Activated naive CD4-positive, alpha-beta T cell treated with anti-CD3 and anti-CD28 coated beads for 36 hours (primary cell): ENCODE measurements at regions not wholly inside any gene's neighbourhood (a gene's known extent, or its start where the extent isn't known, plus 50 kb on each side); places are given as distances from the start of the nearest gene placed in this dataset.

Experiments used
- CTCF ChIA-PET: fragments of 350-600 bp; sonication (Branson Sonifier 250); formaldehyde crosslinking; loops from one replicate; lab custom pipeline; 2021; ENCODE audit warnings: antibody characterized with exemption; lab: Charles Lee
- DNase-seq: peaks from one replicate; pipeline ENCODE4 v3.0.0-alpha.2; 2020
- H3K27ac Mint-ChIP-seq: one replicate; pipeline ENCODE4 v1.8.0; 2021; ENCODE audit warnings: mild to moderate bottlenecking, mixed read lengths
- H3K27me3 Mint-ChIP-seq: one replicate; pipeline ENCODE4 v1.8.0; 2021; ENCODE audit warnings: low read depth, mixed read lengths
- H3K36me3 Mint-ChIP-seq: one replicate; pipeline ENCODE4 v1.8.0; 2021; ENCODE audit warnings: low read depth, mixed read lengths
- H3K4me1 Mint-ChIP-seq: one replicate; pipeline ENCODE4 v1.8.0; 2021; ENCODE audit warnings: low read depth, mixed read lengths
- H3K4me3 Mint-ChIP-seq: one replicate; pipeline ENCODE4 v1.8.0; 2021; ENCODE audit warnings: mild to moderate bottlenecking, moderate library complexity, mixed read lengths
- H3K9me3 Mint-ChIP-seq: one replicate; pipeline ENCODE4 v1.8.0; 2021; ENCODE audit warnings: mixed read lengths
- intact Hi-C: fragments of 100-400 bp; cut with micrococcal nuclease; formaldehyde crosslinking; loops from one replicate; pipeline ENCODE4 v1.15.1; 2023

DNA sequence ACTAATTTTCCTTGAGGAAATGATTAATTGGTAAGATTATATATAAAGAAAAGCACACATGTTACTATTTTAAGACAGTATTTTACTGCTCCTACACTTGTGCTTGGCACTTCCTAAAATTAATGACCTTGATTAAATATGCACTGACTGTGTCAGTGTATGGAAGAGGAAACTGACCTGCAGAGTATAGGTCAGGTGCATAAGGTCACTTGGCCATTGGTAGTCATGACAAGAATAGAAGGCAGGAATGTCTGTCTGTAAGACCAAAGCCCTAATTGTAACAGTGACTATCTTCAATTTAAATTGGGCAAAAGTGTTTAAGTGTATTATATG, 128.0 kb upstream of the KCNK2 start:
- H3K27ac Mint-ChIP-seq, result no peak overlapping the region
- H3K4me1 Mint-ChIP-seq, result no peaks in the 10 kb centered on the region
- no peak for DNase-seq
- CTCF ChIA-PET, result no interaction called here
- no peaks in the 10 kb centered on the region for H3K36me3 Mint-ChIP-seq
- H3K4me3 Mint-ChIP-seq, result no peak overlapping the region
- intact Hi-C loops, result no loop called here
- H3K9me3 Mint-ChIP-seq, result no peaks in the 10 kb centered on the region
- peaks cover 18% of the 10 kb centered on the region for H3K27me3 Mint-ChIP-seq

- Mint-ChIP-seq H3K36me3 (no peaks in the 10 kb centered on the region), H3K4me3 (no peak overlapping the region), H3K4me1 (no peaks in the 10 kb centered on the region), H3K9me3 (no peaks in the 10 kb centered on the region), H3K27ac (no peak overlapping the region), H3K27me3 (peaks cover 11% of the 10 kb centered on the region)
- intact Hi-C loops, result no loop called here
- no peak for DNase-seq
- CTCF ChIA-PET, result interaction anchor here (0.6 kb wide), 1 partner anchor 16 kb away, joined by 6 read pairs; no protein-coding TSS in a partner anchor
Observed at GRCh38 chr1:214957330-214958137, 125.0 kb upstream of the KCNK2 start.

- no peaks in the 10 kb centered on the region for H3K36me3 Mint-ChIP-seq
- no peaks in the 10 kb centered on the region for H3K4me1 Mint-ChIP-seq
- intact Hi-C loops, result no loop called here
- peaks cover 8% of the 10 kb centered on the region for H3K27me3 Mint-ChIP-seq
- no peaks in the 10 kb centered on the region for H3K9me3 Mint-ChIP-seq
- no peak for DNase-seq
- H3K27ac Mint-ChIP-seq, result no peak overlapping the region
- no peak overlapping the region for H3K4me3 Mint-ChIP-seq
- CTCF ChIA-PET, result no interaction called here
Observed at GRCh38 chr1:214958486-214958885, 124.1 kb upstream of the KCNK2 start.

- Mint-ChIP-seq H3K27ac (no peak overlapping the region), H3K9me3 (no peaks in the 10 kb centered on the region), H3K36me3 (no peaks in the 10 kb centered on the region), H3K4me1 (no peaks in the 10 kb centered on the region), H3K4me3 (no peak overlapping the region), H3K27me3 (peaks cover 3% of the 10 kb centered on the region)
- CTCF ChIA-PET, result no interaction called here
- intact Hi-C loops, result no loop called here
- DNase-seq, result no peak
Observed at GRCh38 chr1:214966346-214966745, 116.2 kb upstream of the KCNK2 start.

- H3K4me1 Mint-ChIP-seq, result no peaks in the 10 kb centered on the region
- no peaks in the 10 kb centered on the region for H3K36me3 Mint-ChIP-seq
- no peak for DNase-seq
- intact Hi-C loops, result no loop called here
- H3K27me3 Mint-ChIP-seq, result peaks cover 4% of the 10 kb centered on the region
- CTCF ChIA-PET, result no interaction called here
- no peak overlapping the region for H3K4me3 Mint-ChIP-seq
- no peaks in the 10 kb centered on the region for H3K9me3 Mint-ChIP-seq
- H3K27ac Mint-ChIP-seq, result no peak overlapping the region
Observed at GRCh38 chr1:214967865-214968575, 114.5 kb upstream of the KCNK2 start.

DNA sequence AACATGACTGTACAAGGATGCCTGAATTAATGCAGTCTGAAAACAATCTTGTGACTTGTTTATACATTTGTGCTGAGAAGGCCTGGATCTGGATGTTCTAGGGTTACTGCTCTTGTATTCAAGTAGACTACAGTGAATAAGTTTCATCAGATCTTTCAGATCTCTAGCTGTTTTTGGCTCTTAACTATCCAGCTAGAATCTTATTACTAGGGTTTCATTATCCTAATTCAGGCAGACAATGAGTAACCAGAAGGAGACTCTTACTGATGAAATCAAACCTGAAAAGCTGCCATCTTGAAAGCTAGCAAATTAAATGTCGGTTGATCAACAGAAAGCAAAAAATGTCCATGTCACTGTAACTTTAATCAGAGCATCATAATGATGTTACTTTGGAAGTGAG, 112.5 kb upstream of the KCNK2 start:
- H3K4me3 Mint-ChIP-seq, result no peak overlapping the region
- H3K27me3 Mint-ChIP-seq, result peaks cover 9% of the 10 kb centered on the region
- DNase-seq, result no peak
- H3K36me3 Mint-ChIP-seq, result no peaks in the 10 kb centered on the region
- no peaks in the 10 kb centered on the region for H3K9me3 Mint-ChIP-seq
- no peaks in the 10 kb centered on the region for H3K4me1 Mint-ChIP-seq
- intact Hi-C loops, result no loop called here
- H3K27ac Mint-ChIP-seq, result no peak overlapping the region
- CTCF ChIA-PET, result no interaction called here

DNA sequence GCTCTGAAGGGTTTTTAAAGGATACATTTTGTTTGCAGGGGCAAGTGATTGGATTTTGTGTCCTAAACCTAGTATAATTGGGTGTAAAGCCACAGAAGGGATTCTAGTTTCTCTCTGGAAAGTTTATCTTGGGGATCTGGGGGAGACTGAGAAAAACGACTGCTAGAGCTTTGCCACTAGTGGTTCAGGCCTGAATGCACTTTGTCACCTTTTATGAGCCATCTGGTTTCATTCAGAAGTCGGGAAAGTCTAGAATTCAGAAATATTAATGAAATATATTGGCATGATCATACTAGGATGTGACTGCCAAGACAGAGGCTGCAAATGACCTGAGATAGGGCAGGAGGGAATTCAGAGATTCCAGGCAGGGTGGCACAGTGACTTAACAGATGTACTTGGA, 111.5 kb upstream of the KCNK2 start:
- H3K4me3 Mint-ChIP-seq, result no peak overlapping the region
- intact Hi-C loops, result no loop called here
- H3K9me3 Mint-ChIP-seq, result no peaks in the 10 kb centered on the region
- no peak for DNase-seq
- CTCF ChIA-PET, result no interaction called here
- H3K27me3 Mint-ChIP-seq, result peaks cover 10% of the 10 kb centered on the region
- H3K36me3 Mint-ChIP-seq, result no peaks in the 10 kb centered on the region
- no peaks in the 10 kb centered on the region for H3K4me1 Mint-ChIP-seq
- no peak overlapping the region for H3K27ac Mint-ChIP-seq

DNA sequence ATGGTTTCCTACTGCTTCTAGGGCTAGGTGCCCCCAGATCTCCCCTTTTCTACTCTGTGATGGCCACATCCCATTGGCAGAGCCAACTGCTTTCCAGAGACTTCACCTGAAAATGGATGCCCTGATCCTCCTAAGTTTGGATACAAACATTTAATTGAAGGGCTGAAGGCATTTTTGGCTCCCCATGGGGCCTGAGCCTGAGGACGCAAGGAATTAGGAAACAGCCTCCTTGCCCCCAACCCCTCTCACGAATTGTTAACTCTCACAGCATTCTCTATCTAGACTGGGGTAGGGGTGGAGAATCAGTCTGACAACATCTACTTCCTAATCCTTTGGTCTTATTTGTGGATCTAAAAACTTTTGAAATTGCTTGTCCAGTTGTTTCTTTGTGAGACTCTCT, 108.5 kb upstream of the KCNK2 start:
- CTCF ChIA-PET, result no interaction called here

GRCh38 chr1:214976665-214977064, 105.9 kb upstream of the KCNK2 start:
- H3K36me3 Mint-ChIP-seq, result no peaks in the 10 kb centered on the region
- H3K9me3 Mint-ChIP-seq, result no peaks in the 10 kb centered on the region
- no peak overlapping the region for H3K4me3 Mint-ChIP-seq
- no peaks in the 10 kb centered on the region for H3K4me1 Mint-ChIP-seq
- CTCF ChIA-PET, result no interaction called here
- DNase-seq, result no peak
- intact Hi-C loops, result no loop called here
- H3K27ac Mint-ChIP-seq, result no peak overlapping the region
- peaks cover 12% of the 10 kb centered on the region for H3K27me3 Mint-ChIP-seq

More for the DNA sequence above, 108.5 kb upstream of the KCNK2 start:
- Mint-ChIP-seq H3K27ac (no peak overlapping the region), H3K4me1 (no peaks in the 10 kb centered on the region), H3K27me3 (peaks cover 12% of the 10 kb centered on the region), H3K36me3 (no peaks in the 10 kb centered on the region), H3K9me3 (no peaks in the 10 kb centered on the region), H3K4me3 (no peak overlapping the region)
- intact Hi-C loops, result no loop called here
- DNase-seq, result no peak

- CTCF ChIA-PET, result no interaction called here
- peaks cover 12% of the 10 kb centered on the region for H3K27me3 Mint-ChIP-seq
- H3K36me3 Mint-ChIP-seq, result no peaks in the 10 kb centered on the region
- no peak overlapping the region for H3K27ac Mint-ChIP-seq
- H3K4me3 Mint-ChIP-seq, result no peak overlapping the region
- no peak for DNase-seq
- no peaks in the 10 kb centered on the region for H3K9me3 Mint-ChIP-seq
- no peaks in the 10 kb centered on the region for H3K4me1 Mint-ChIP-seq
- intact Hi-C loops, result no loop called here
Observed at GRCh38 chr1:214977110-214977509, 105.4 kb upstream of the KCNK2 start.

DNA sequence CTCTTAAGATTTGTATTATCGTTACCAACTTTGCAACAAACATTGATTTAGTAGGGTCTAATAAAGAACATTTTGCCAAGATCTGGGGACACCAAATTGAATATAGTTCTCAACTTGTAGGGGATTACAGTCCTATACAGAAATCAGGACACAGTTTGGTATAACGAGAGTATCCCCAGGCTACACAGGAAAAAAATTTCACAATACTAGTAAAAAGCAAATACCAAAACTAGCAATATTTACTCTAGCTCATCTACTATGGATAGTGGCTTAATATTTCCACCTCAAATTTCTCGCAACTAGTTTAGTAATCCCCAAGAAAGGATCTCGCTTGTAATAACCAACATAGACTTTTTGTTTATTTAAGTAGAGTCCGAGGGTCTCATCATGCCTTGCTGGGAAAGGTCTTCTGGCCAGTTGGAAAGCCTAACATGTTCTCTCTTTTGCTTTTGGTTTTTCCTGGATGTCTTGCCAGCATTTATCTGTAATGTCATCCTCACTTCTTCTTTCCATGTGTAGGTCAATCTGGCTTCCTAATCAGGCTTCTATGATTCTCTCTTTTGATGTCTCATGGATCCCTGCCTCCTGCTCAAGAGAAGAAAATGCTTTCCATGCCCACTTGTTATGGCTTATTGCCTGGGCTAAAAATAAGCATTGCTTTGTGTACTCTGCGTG, 104.7 kb upstream of the KCNK2 start:
- intact Hi-C loops, result no loop called here
- Mint-ChIP-seq H3K4me3 (no peak overlapping the region), H3K36me3 (no peaks in the 10 kb centered on the region), H3K4me1 (no peaks in the 10 kb centered on the region), H3K9me3 (no peaks in the 10 kb centered on the region), H3K27ac (no peak overlapping the region), H3K27me3 (peaks cover 12% of the 10 kb centered on the region)
- CTCF ChIA-PET, result no interaction called here
- no peak for DNase-seq

DNA sequence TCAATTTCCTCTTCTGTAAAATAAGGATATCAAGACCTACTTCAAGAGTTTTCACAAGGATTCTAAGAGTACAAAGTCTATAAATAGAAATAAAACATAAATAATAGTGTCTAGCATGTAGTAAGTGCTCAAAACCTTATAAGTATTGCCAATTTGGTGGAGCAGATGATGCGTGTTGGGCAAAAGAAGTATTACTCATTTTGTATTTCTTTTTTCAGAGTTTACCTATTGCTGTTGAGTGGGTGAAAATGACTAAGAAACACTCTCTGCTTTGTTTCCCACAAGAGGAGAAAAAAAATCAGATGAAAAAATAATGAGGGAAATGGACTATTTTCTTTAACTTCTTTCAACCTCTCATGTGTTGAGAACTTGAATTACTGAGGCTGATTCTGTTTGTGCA, 103.3 kb upstream of the KCNK2 start:
- no peaks in the 10 kb centered on the region for H3K4me1 Mint-ChIP-seq
- H3K9me3 Mint-ChIP-seq, result peaks cover 4% of the 10 kb centered on the region
- no peak overlapping the region for H3K4me3 Mint-ChIP-seq
- no peak overlapping the region for H3K27ac Mint-ChIP-seq
- no peaks in the 10 kb centered on the region for H3K36me3 Mint-ChIP-seq
- H3K27me3 Mint-ChIP-seq, result peaks cover 6% of the 10 kb centered on the region
- no peak for DNase-seq
- CTCF ChIA-PET, result no interaction called here
- intact Hi-C loops, result no loop called here

DNA sequence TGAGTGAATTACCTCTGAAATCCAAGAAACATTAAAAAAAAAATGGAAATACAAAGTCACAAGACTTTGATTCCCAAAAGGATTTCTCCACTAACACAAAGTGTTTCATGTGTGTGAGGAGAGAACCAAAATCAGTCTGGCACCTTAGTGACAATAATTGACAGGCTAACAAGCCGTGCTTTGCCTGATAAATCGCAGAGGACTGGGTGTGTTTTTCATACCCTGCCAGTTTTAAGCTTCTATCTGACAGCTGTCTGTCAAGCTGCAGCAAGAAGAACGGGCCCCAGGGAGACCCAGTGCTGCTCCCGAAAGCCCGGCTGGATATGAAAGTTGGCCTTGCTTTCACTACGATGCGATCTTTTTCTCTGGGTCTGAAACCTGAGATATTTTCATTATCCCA, 101.6 kb upstream of the KCNK2 start:
- Mint-ChIP-seq H3K27ac (no peak overlapping the region), H3K9me3 (peaks cover 6% of the 10 kb centered on the region), H3K36me3 (no peaks in the 10 kb centered on the region), H3K4me1 (no peaks in the 10 kb centered on the region), H3K27me3 (peaks cover 2% of the 10 kb centered on the region), H3K4me3 (no peak overlapping the region)
- intact Hi-C loops, result no loop called here
- DNase-seq, result no peak
- CTCF ChIA-PET, result no interaction called here
